ENCODE measurements at regions not wholly inside any gene's neighbourhood (a gene's known extent, or its start where the extent isn't known, plus 50 kb on each side); places are given as distances from the start of the nearest gene placed in this dataset.

- Mint-ChIP-seq H3K9me3 (no peaks in the 10 kb centered on the region), H3K27ac (no peak overlapping the region), H3K36me3 (ENCODE audit: low read depth) (no peaks in the 10 kb centered on the region), H3K4me1 (ENCODE audit: low read depth) (peaks cover 31% of the 10 kb centered on the region), H3K27me3 (ENCODE audit: low read depth) (no peaks in the 10 kb centered on the region), H3K4me3 (no peak overlapping the region)
- intact Hi-C loops (cut with micrococcal nuclease), result loop anchor here (1.0 to 5.0 kb wide), 6 partner anchors 50 to 746 kb away; partner anchors contain the start of gene HSPA13
- CTCF ChIA-PET, result interaction anchor here (0.6 to 3.2 kb wide), 17 partner anchors 11 to 746 kb away, joined by 3 to 20 read pairs (median 4); partner anchors contain the start of gene HSPA13
- no peak for DNase-seq
Observed at GRCh38 chr21:14736672-14737071, 190.6 kb upstream of the SAMSN1 start.

DNA sequence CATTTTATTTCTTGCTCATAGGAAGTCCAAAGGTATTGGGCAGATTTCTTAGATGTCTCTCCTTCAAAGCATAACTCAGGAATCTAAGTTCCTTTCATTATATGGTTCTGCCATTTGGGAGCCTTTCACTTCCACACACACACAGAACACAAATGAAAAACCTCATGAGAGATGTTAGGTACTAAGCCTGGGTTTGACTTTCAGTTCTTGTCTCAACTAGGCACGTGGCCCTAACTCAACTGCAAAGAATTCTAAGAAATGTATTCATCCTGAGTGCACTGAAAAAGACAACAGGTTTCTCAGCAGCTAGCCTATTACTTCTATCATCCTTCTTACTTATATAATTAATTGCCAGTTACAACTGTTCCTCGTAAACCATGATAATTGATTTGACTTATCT lies 190.0 kb upstream of the SAMSN1 start:
- intact Hi-C loops (cut with micrococcal nuclease), result loop anchor here (1.0 to 5.0 kb wide), 6 partner anchors 49 to 747 kb away; partner anchors contain the start of gene HSPA13
- Mint-ChIP-seq H3K9me3 (no peaks in the 10 kb centered on the region), H3K4me3 (no peak overlapping the region), H3K27ac (no peak overlapping the region), H3K27me3 (ENCODE audit: low read depth) (no peaks in the 10 kb centered on the region), H3K36me3 (ENCODE audit: low read depth) (no peaks in the 10 kb centered on the region), H3K4me1 (ENCODE audit: low read depth) (peaks cover 31% of the 10 kb centered on the region)
- DNase-seq, result peak; percentile 22
- CTCF ChIA-PET, result interaction anchor here (0.7 to 3.2 kb wide), 17 partner anchors 12 to 353 kb away, joined by 3 to 20 read pairs (median 4); partner anchors contain the start of gene HSPA13

DNA sequence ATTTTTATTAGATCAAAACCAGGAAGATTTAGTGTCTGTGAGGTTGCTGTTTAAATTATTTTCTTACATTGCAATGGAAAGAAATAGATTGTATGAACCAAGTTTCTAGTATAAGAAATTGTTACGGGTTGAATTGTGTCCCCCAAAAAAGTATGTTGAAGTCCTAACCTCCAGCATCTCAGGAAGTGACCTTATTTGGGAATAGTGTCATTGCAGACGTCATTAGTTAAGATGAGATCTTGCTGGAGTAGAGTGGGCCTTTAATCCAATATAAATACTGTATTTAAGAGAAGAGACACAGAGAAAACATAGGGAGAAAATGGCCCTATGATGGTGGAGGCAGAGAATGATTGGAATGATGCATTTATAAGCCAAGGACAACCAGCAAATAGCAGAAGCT lies 188.7 kb upstream of the SAMSN1 start:
- H3K27ac Mint-ChIP-seq, result no peak overlapping the region
- H3K4me3 Mint-ChIP-seq, result no peak overlapping the region
- intact Hi-C loops (cut with micrococcal nuclease), result loop anchor here (5.0 kb wide), 1 partner anchor 118 kb away; no protein-coding TSS in a partner anchor
- no peaks in the 10 kb centered on the region for H3K36me3 Mint-ChIP-seq (ENCODE audit: low read depth)
- CTCF ChIA-PET, result interaction anchor here (1.2 kb wide), 1 partner anchor 22 kb away, joined by 3 read pairs; no protein-coding TSS in a partner anchor
- peaks cover 31% of the 10 kb centered on the region for H3K4me1 Mint-ChIP-seq (ENCODE audit: low read depth)
- no peaks in the 10 kb centered on the region for H3K9me3 Mint-ChIP-seq
- DNase-seq, result no peak
- H3K27me3 Mint-ChIP-seq (ENCODE audit: low read depth), result no peaks in the 10 kb centered on the region

DNA sequence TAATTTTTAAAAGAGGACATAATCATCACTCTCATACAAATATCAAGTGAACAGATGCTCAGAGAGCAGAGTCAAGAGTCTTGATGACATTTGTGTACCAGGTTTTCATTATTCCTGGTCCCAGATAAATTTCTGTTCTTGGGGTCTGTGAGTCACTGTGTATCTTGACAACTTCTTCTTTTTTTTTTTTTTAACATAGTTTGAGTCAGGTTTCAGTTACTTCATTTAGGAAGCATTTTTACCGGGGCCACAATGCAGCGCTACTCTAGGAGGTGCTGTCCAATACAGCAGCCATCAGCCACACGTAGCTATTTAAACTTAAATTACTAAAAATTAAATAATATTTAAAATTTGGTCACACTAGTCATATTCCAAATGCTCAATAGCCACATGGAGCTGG lies 188.1 kb upstream of the SAMSN1 start:
- H3K4me1 Mint-ChIP-seq (ENCODE audit: low read depth), result peaks cover 31% of the 10 kb centered on the region
- no peak overlapping the region for H3K4me3 Mint-ChIP-seq
- CTCF ChIA-PET, result interaction anchor here (1.2 kb wide), 1 partner anchor 22 kb away, joined by 3 read pairs; no protein-coding TSS in a partner anchor
- no peaks in the 10 kb centered on the region for H3K27me3 Mint-ChIP-seq (ENCODE audit: low read depth)
- no peak overlapping the region for H3K27ac Mint-ChIP-seq
- intact Hi-C loops (cut with micrococcal nuclease), result no loop called here
- H3K36me3 Mint-ChIP-seq (ENCODE audit: low read depth), result no peaks in the 10 kb centered on the region
- peak; percentile 13 for DNase-seq
- no peaks in the 10 kb centered on the region for H3K9me3 Mint-ChIP-seq

- H3K9me3 Mint-ChIP-seq, result no peaks in the 10 kb centered on the region
- H3K27ac Mint-ChIP-seq, result no peak overlapping the region
- no peaks in the 10 kb centered on the region for H3K4me1 Mint-ChIP-seq (ENCODE audit: low read depth)
- H3K27me3 Mint-ChIP-seq (ENCODE audit: low read depth), result no peaks in the 10 kb centered on the region
- H3K4me3 Mint-ChIP-seq, result no peak overlapping the region
- H3K36me3 Mint-ChIP-seq (ENCODE audit: low read depth), result no peaks in the 10 kb centered on the region
- DNase-seq, result no peak
- intact Hi-C loops (cut with micrococcal nuclease), result no loop called here
- CTCF ChIA-PET, result no interaction called here
Observed at GRCh38 chr21:14725219-14725618, 179.1 kb upstream of the SAMSN1 start.

DNA sequence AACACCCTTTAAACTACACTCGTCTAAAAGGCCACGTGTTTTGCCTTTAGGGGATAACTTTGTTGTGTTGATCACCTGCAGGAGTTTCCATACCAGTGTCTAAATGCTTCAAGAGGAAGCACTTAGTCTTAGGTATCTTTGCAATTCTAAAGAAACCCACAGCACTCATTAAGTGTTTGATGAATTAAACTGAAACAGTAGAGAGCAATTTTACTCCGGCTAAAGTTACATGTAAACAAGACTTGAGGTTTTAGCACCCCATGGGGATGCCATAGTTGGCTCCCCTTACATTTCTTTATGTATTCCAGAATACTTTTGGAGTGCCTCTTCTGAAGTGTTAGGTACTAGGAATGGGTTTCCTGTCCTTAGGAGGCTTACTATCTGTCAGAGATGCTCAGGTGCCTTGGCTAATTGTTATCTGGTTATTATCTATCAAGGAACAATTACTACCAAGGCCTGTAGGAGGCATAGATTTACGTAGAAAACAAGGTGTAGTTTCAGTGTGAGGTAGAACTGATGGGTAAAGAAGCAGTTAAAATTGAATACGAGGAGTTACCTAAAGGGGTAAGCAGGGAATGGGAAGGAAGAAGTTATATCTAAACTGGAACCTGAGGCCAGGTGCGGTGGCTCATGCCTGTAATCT lies 176.8 kb upstream of the SAMSN1 start:
- no peak overlapping the region for H3K27ac Mint-ChIP-seq
- no peaks in the 10 kb centered on the region for H3K9me3 Mint-ChIP-seq
- H3K27me3 Mint-ChIP-seq (ENCODE audit: low read depth), result no peaks in the 10 kb centered on the region
- H3K36me3 Mint-ChIP-seq (ENCODE audit: low read depth), result no peaks in the 10 kb centered on the region
- no peak for DNase-seq
- peaks cover 2% of the 10 kb centered on the region for H3K4me1 Mint-ChIP-seq (ENCODE audit: low read depth)
- intact Hi-C loops (cut with micrococcal nuclease), result no loop called here
- H3K4me3 Mint-ChIP-seq, result no peak overlapping the region
- CTCF ChIA-PET, result no interaction called here

DNA sequence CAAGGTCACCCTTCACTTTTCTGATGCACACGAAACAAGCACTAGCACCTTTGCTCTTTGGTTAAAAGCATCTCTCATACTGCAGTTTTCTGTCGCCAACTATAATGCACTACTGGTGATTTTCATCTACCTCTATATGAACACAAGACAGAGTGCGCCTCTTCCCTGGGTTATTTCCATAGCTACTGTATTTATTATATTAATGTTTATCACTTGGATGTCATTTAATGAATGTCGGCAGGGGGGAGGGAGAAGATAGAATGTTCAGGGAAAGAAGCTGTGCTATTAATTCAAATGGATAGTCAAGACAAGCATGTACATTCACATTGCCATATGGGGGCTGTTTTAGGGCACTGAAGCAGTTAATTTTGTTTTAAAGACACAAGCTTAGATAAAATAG lies 174.1 kb upstream of the SAMSN1 start:
- no peak overlapping the region for H3K4me3 Mint-ChIP-seq
- H3K36me3 Mint-ChIP-seq (ENCODE audit: low read depth), result no peaks in the 10 kb centered on the region
- H3K9me3 Mint-ChIP-seq, result no peaks in the 10 kb centered on the region
- intact Hi-C loops (cut with micrococcal nuclease), result no loop called here
- peaks cover 2% of the 10 kb centered on the region for H3K4me1 Mint-ChIP-seq (ENCODE audit: low read depth)
- H3K27ac Mint-ChIP-seq, result no peak overlapping the region
- no peak for DNase-seq
- CTCF ChIA-PET, result interaction anchor here (0.7 kb wide), 1 partner anchor 57 kb away, joined by 3 read pairs; no protein-coding TSS in a partner anchor
- no peaks in the 10 kb centered on the region for H3K27me3 Mint-ChIP-seq (ENCODE audit: low read depth)

- no peak for DNase-seq
- Mint-ChIP-seq H3K4me3 (no peak overlapping the region), H3K27me3 (ENCODE audit: low read depth) (no peaks in the 10 kb centered on the region), H3K9me3 (peaks cover 1% of the 10 kb centered on the region), H3K36me3 (ENCODE audit: low read depth) (no peaks in the 10 kb centered on the region), H3K4me1 (ENCODE audit: low read depth) (peaks cover 2% of the 10 kb centered on the region), H3K27ac (no peak overlapping the region)
- intact Hi-C loops (cut with micrococcal nuclease), result no loop called here
- CTCF ChIA-PET, result no interaction called here
Observed at GRCh38 chr21:14718951-14719350, 172.8 kb upstream of the SAMSN1 start.

- peaks cover 2% of the 10 kb centered on the region for H3K4me1 Mint-ChIP-seq (ENCODE audit: low read depth)
- H3K4me3 Mint-ChIP-seq, result no peak overlapping the region
- CTCF ChIA-PET, result interaction anchor here (1.4 kb wide), 1 partner anchor 8 kb away, joined by 3 read pairs; no protein-coding TSS in a partner anchor
- no peak overlapping the region for H3K27ac Mint-ChIP-seq
- H3K27me3 Mint-ChIP-seq (ENCODE audit: low read depth), result no peaks in the 10 kb centered on the region
- intact Hi-C loops (cut with micrococcal nuclease), result no loop called here
- no peaks in the 10 kb centered on the region for H3K36me3 Mint-ChIP-seq (ENCODE audit: low read depth)
- peaks cover 9% of the 10 kb centered on the region for H3K9me3 Mint-ChIP-seq
- DNase-seq, result no peak
Observed at GRCh38 chr21:14716761-14717396, 170.8 kb upstream of the SAMSN1 start.

DNA sequence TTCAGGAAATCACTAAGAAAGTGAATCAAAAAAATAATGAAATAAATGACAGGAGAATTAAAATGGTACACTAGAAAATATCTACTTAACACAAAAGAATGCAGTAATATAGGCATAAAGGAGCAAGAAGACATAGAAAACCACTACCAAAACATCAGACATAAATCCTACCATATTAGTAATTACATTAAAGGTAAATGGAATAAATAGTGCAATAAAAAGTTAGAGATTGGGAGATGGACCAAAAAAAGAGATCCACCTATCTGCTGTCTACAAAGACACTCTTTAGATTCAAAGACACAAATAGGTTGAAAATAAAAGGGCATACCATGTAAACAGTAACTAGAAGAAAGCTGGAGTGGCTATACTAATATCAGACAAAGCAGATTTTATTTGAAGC lies 167.0 kb upstream of the SAMSN1 start:
- Mint-ChIP-seq H3K9me3 (peaks cover 9% of the 10 kb centered on the region), H3K36me3 (ENCODE audit: low read depth) (no peaks in the 10 kb centered on the region), H3K4me1 (ENCODE audit: low read depth) (no peaks in the 10 kb centered on the region), H3K4me3 (no peak overlapping the region), H3K27ac (no peak overlapping the region), H3K27me3 (ENCODE audit: low read depth) (no peaks in the 10 kb centered on the region)
- intact Hi-C loops (cut with micrococcal nuclease), result no loop called here
- no peak for DNase-seq
- CTCF ChIA-PET, result no interaction called here

DNA sequence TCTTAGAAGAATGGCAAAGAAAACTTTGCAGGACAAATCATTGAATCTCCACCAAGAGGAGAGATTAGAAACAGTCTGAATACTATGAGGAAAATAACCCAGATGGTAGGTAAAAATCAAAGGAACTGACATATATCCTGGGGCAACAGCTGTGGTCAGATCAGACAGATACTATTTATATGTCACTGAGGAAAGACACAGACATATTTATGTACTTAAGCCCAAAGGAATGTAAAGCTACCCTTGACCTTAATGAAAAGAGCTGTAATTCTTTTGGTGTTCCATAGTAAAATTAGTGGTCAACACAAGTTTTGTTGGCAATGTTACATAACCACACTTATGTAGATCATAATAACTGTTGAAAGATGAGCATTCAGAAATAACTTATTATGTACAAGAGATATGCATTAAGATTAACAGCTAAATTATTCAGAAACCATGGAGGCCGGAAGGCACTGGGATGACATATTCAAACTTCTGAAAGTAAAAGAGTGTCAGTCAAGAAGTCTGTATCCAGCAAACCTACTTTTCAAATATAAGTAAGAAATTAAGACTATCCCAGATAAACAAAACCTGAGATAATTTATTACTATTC lies 166.1 kb upstream of the SAMSN1 start:
- intact Hi-C loops (cut with micrococcal nuclease), result no loop called here
- H3K36me3 Mint-ChIP-seq (ENCODE audit: low read depth), result no peaks in the 10 kb centered on the region
- no peak overlapping the region for H3K27ac Mint-ChIP-seq
- no peaks in the 10 kb centered on the region for H3K27me3 Mint-ChIP-seq (ENCODE audit: low read depth)
- DNase-seq, result no peak
- CTCF ChIA-PET, result interaction anchor here (1.0 kb wide), 1 partner anchor 23 kb away, joined by 3 read pairs; no protein-coding TSS in a partner anchor
- no peak overlapping the region for H3K4me3 Mint-ChIP-seq
- peaks cover 9% of the 10 kb centered on the region for H3K9me3 Mint-ChIP-seq
- H3K4me1 Mint-ChIP-seq (ENCODE audit: low read depth), result no peaks in the 10 kb centered on the region

DNA sequence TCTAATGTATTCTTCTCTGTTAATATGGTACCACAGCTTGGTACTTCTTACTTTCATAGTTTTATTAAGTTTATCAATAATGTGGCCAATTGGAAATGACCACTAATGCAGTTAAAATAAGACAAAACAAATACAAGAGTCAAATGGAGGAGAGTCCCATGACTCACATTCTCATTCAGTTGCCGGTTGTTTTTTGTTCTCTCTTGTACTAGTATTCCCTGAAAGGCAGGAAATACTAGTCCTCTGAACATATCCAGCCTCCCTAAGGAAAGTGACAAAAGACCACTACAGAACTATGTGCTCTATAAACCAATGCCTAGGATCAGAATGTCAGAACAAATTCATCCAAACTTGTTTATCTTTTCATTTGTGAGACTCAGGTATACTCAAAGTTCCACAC lies 165.2 kb upstream of the SAMSN1 start:
- Mint-ChIP-seq H3K36me3 (ENCODE audit: low read depth) (no peaks in the 10 kb centered on the region), H3K4me3 (no peak overlapping the region), H3K4me1 (ENCODE audit: low read depth) (no peaks in the 10 kb centered on the region), H3K27me3 (ENCODE audit: low read depth) (no peaks in the 10 kb centered on the region), H3K9me3 (peaks cover 9% of the 10 kb centered on the region), H3K27ac (no peak overlapping the region)
- CTCF ChIA-PET, result no interaction called here
- DNase-seq, result no peak
- intact Hi-C loops (cut with micrococcal nuclease), result no loop called here
